Stimulated activated CD4-positive, alpha-beta T cell treated with anti-CD3 and anti-CD28 coated beads, TNF-alpha, amount 100 ng/mL, for 48 hours (primary cell): ENCODE measurements at regions not wholly inside any gene's neighbourhood (a gene's known extent, or its start where the extent isn't known, plus 50 kb on each side); places are given as distances from the start of the nearest gene placed in this dataset.
"Not testable (repeated sequence)": the region's sequence is repeated elsewhere in the genome, so short reads cannot be mapped to it uniquely, and the experiment has no call there.

Source experiments
- DNase-seq, 3 donors: peaks; one replicate each; pipeline ENCODE4 v3.0.0-alpha.2; 2020; ENCODE audit warnings: low read depth in 3 of 3

- no peak for DNase-seq
Measured at GRCh38 chr6:6940031-6941025, 167.4 kb upstream of the RREB1 start.

DNA sequence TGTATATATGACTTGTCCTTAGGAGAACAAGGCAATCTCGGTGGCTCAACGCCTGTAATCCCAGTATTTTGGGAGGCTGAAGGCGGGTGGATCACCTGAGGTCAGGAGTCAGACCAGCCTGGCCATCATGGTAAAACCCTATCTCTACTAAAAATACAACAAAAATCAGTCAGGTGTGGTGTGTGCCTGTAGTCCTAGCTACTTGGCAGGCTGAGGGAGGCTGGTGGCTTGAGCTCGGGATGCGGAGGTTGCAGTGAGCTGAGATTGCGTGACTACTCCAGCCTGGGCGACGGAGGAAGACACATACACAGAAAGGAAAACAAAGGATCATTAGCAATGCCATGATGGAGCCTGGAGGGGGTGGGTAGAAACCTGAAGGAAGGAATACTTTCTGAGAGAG lies 166.6 kb upstream of the RREB1 start:
- no peak for DNase-seq

GRCh38 chr6:6942091-6942490 lies 165.7 kb upstream of the RREB1 start:
- no peak for DNase-seq

- no peak for DNase-seq
Measured at GRCh38 chr6:6942831-6943230, 164.9 kb upstream of the RREB1 start.

- DNase-seq: no peak
Measured at GRCh38 chr6:6943421-6943820, 164.3 kb upstream of the RREB1 start.

DNA sequence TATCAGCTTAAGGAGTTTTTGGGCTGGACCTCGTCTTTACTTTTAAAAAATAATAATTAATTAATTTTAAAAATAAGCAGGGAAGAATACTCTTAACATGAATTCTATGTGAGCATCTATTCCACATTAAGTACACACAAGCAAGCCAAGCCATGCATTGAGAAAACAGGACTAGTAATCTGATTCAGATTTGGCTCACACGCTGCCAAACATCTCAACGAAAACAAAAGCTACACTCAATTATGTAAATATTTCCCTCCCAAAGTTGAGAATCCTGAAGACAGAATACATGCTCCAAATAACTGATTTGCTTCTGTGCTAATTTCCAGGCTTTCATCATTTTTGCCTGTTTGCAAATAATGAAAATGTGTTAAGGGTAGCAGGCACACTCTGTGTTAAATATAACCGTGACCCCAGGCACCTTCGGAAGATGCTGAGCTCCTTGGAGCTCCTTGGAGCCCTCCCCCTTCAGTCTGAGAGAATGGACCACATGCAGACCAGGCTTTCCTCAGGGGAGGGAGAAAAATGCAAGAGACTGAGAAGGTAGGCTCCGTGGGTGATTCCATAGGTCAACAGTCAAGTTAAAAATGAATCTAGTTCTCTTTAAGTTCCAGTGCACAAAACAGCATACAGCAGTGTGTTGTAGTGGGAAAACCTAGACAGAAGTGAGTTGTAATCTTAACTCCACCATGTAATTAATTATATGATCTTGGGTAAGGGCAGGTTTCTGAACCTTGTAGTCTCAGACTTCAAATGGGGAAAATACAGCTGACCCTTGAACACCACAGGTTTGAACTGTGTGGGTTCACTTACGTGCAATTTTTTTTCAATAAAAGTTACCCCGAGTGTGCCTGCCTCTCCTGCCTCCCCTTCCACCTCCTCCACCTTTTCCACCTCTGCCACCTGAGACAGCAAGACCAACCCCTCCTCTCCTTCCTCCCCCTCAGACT lies 161.3 kb upstream of the RREB1 start:
- DNase-seq: no peak

DNA sequence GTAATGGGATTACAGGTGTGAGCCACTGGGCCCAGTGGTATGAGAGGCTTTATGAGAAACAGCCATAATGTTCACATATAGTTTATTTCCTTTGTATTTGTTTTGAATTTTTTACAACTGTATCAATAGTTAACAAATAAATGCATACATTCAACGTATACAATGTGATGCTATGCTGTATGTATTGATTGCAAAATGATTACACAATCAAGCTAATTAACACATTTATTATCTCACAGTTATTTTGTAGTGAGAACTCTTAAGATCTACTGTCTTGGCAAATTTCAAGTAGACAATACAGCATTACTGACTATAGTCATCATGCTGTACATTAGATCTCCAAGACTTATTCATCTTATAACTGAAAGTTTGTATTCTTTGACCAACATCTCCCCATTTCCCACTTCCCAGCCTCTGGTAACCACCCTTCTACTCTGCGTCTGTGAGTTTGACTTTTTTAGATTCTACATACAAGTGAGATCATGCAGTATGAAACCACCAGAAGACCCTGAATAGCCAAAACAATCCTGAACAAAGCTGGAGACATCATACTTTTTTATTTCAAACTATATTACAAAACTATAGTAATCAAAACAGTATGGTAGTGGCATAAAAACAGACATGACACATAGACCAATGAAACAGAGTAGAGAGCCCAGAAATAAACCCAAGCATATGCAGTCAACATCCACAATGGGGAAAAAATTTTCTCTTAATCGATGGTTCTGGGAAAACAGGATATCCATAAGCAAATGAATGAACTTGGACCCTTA lies 157.2 kb upstream of the RREB1 start:
- DNase-seq: no peak

- DNase-seq: no peak
Measured at GRCh38 chr6:6951355-6951754, 156.4 kb upstream of the RREB1 start.

- no peak for DNase-seq
Measured at GRCh38 chr6:6952484-6952883, 155.3 kb upstream of the RREB1 start.

DNA sequence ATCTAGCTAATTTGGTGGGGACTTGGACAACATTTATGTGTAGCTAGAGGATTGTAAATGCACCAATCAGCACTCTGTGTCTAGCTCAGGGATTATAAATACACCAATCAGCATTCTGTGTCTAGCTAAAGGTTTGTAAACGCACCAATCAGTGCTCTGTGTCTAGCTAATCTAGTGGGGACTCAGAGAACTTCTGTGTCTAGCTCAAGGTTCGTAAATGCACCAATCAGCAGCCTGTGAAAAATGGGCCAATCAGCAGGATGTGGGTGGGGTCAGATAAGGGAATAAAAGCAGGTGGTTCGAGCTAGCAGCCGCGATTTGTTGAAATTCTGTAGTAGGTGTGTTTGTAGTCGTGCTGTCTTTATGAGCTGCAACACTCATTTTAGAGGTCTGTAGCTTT lies 154.8 kb upstream of the RREB1 start:
- not testable (repeated sequence) for DNase-seq

GRCh38 chr6:6960571-6961251 lies 147.1 kb upstream of the RREB1 start:
- no peak for DNase-seq

DNA sequence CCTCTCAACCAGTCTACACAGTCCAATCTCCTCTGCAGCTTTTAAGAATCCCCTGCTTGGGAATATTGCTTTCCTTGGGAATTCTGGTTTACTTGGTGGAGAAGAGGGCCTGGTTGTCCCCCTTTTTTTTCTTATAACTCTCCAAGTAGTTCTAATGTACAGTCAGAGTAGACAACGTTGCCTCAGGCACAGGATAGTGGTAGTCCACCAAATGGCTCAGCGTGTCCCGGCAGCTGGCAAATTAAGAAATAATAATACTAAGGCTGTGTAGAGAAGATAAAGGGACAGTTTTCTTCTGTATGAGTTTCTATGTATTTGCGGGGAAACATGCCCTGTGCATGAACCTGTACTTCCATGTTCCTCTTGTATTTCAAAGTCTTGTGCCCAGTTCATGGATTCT lies 145.7 kb upstream of the RREB1 start:
- DNase-seq: no peak

DNA sequence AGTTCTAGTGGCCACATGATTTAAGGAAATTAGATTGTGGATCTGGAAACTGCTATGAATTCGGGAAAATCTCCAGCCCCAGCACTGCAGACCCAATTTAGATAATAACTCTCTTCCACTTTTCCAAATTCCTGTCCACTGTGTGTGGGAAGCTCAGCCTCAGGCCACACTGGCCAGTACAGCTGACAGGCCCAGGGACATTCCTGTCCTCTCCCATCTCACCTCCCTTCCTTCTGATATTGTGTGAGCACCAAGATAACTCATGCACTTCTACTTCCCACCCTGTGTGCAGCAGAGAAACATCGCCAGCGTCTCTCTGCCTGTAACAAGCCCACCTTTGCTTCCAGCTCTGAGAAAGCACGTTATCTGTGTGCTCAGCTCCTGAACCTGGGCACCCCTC lies 145.1 kb upstream of the RREB1 start:
- no peak for DNase-seq

DNA sequence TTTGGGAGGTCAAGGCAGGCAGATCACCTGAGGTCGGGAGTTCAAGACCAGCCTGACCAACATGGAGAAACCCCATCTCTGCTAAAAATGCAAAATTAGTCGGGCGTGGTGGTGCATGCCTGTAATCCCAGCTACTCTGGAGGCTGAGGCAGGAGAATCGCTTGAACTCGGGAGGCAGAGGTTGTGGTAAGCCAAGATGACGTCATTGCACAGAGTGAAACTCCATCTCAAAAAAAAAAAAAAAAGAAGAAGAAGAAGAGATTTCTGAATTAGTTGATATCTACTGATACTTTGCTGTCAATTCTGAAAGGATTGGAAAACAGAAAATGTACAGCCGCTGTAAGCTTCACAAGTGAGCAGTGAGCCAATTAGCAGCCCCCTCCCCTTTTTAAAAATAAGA lies 144.4 kb upstream of the RREB1 start:
- DNase-seq: not testable (repeated sequence)

DNA sequence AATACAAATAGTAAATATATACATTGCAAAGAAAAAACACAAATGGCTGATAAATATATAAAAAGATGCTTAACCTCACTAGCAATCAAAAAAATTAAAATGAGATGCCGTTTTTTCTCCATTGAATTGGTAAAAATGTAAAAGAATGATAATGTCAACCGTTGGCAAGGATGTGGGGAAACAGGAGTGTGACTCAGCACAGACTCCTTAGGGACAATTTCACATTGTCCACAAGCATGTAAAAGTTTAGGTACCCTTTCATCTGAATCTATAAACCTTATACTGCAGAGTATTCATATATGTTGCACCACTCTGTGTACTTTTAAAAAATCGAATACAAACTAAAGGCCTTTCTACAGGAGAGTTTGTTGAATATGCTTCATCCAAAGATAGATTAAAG lies 143.1 kb upstream of the RREB1 start:
- no peak for DNase-seq

DNA sequence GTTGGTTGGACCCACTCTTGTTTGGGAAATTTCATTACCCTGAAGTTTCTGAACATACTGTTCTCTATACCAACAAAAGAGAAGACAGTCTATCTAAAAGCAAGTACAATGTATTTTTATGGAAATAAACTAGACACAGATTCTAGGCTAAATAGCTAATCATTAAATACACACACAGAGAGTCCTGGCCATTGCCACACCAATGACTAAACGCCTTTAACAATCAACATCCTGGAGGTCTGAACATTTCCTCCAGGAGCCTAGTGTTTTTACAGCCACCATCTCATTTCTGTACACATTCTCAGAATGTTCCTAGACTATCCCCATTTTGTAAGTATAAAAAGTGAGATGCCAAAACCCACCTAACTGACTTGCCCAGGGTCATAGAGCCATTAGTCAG lies 141.6 kb upstream of the RREB1 start:
- DNase-seq: no peak

GRCh38 chr6:6966569-6966968 lies 141.2 kb upstream of the RREB1 start:
- DNase-seq: no peak

DNA sequence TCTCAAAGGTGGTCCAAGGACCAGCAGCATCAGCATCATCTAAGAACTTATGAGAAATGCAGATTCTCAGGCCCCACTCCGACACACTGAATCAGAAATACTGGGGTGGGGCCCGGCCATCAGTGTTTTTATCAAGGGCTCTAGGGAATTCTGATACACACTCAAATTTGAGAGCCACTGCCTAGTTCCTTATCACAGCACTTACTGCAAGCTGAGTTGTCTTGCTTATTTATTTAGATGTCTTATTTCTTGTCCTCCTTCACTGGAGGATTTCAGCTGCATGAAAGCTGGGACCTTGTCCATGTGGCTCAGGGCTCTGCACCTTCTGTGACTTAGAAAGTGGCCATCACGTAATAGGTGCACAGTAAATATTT lies 139.4 kb upstream of the RREB1 start:
- DNase-seq: no peak

GRCh38 chr6:6968731-6969552 lies 138.8 kb upstream of the RREB1 start:
- no peak for DNase-seq

- DNase-seq: no peak
Measured at GRCh38 chr6:6969761-6970223, 138.0 kb upstream of the RREB1 start.
